Erythroblast (primary cell): ENCODE measurements at regions not wholly inside any gene's neighbourhood (a gene's known extent, or its start where the extent isn't known, plus 50 kb on each side); places are given as distances from the start of the nearest gene placed in this dataset.

Experiments used
- GATA1 ChIP-seq: IDR thresholded peaks from 2 replicates; pipeline ENCODE4 v1.6.1; 2011; ENCODE audit warnings: low read depth, mild to moderate bottlenecking, control low read depth, low read length, moderate library complexity
- POLR2A ChIP-seq: IDR thresholded peaks from 2 replicates; pipeline ENCODE4 v1.6.1; 2011; ENCODE audit warnings: mild to moderate bottlenecking, low read length

DNA sequence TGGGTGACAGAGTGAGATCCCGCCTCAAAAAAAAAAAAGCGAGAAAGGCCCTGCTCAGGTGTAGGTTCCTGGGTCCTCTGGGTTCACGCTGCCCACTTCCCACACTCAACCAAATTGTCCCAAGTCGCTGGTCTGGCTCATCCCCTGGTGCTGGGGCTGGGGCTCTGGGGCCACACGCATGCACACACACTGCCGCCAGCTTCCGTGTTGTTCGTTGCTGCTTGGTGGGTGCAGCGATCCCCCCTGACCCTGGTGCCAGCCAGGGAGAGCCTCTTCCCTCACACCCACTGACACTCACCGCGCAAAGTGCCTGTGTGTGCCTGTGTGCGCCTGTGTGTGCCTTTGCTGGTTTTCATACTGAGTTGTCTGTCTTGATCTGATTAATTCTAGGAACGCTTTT, 124.1 kb upstream of the NKX1-1 start:
- TF ChIP-seq POLR2A: no peak
- TF ChIP-seq GATA1: no peak
